ENCODE measurements at regions not wholly inside any gene's neighbourhood (a gene's known extent, or its start where the extent isn't known, plus 50 kb on each side); places are given as distances from the start of the nearest gene placed in this dataset.

GRCh38 chr13:73168953-73169401 is 110.2 kb downstream of the KLF5 start (continued):
- TF ChIP-seq ZNF532 (CRISPR knock-in tag; IDR thresholded peaks at IDR 0.05; ENCODE audit: borderline replicate concordance) (no peak), HMGXB4 (CRISPR knock-in tag; IDR thresholded peaks at IDR 0.05) (no peak), ARID4B (CRISPR knock-in tag; IDR thresholded peaks at IDR 0.05; ENCODE audit: borderline replicate concordance) (no peak)

- peaks cover 8% of the 10 kb centered on the region for H3K9me3 Mint-ChIP-seq
- POLR2A ChIA-PET = no interaction called here
- DNase-seq (ENCODE audit: low spot score) = no peak
Measured at GRCh38 chr13:73168226-73168952, 109.6 kb downstream of the KLF5 start.

More at GRCh38 chr13:73168226-73168952, 109.6 kb downstream of the KLF5 start:
- Mint-ChIP-seq H3K36me3 (no peaks in the 10 kb centered on the region), H3K27me3 (ENCODE audit: low read depth) (no peaks in the 10 kb centered on the region), H3K4me1 (peaks cover 42% of the 10 kb centered on the region), H3K27ac (peak overlapping the region; percentile 40; the same call in 1 of the 2 replicates), H3K4me3 (no peak overlapping the region)
- CTCF ChIA-PET = no interaction called here
- no peak for ATAC-seq
- TF ChIP-seq CREM (CRISPR knock-in tag; IDR thresholded peaks at IDR 0.05) (no peak), MLX (CRISPR knock-in tag; IDR thresholded peaks at IDR 0.05) (no peak), MXD4 (CRISPR knock-in tag; IDR thresholded peaks at IDR 0.05; ENCODE audit: borderline replicate concordance) (no peak), SMAD3 (CRISPR knock-in tag; IDR thresholded peaks at IDR 0.05; ENCODE audit: borderline replicate concordance) (no peak), JUN (CRISPR knock-in tag; IDR thresholded peaks at IDR 0.05) (no peak), ZNF121 (CRISPR knock-in tag; IDR thresholded peaks at IDR 0.05) (no peak), FOXJ3 (CRISPR knock-in tag; IDR thresholded peaks at IDR 0.05; ENCODE audit: borderline replicate concordance) (no peak), PRRX2 (CRISPR knock-in tag; IDR thresholded peaks at IDR 0.05) (no peak), ZNF317 (CRISPR knock-in tag; IDR thresholded peaks at IDR 0.05; ENCODE audit: borderline replicate concordance, low read depth) (no peak), ETV6 (CRISPR knock-in tag; IDR thresholded peaks at IDR 0.05) (no peak), GTF2I (CRISPR knock-in tag; conservative IDR thresholded peaks at IDR 0.05) (no peak), PRDM15 (CRISPR knock-in tag; IDR thresholded peaks at IDR 0.05) (no peak)

Measured in WTC11 (cell line).